Stimulated activated CD4-positive, alpha-beta T cell treated with anti-CD3 and anti-CD28 coated beads, Interleukin-4, amount 100 ng/mL, for 1 hour (primary cell): ENCODE measurements at regions not wholly inside any gene's neighbourhood (a gene's known extent, or its start where the extent isn't known, plus 50 kb on each side); places are given as distances from the start of the nearest gene placed in this dataset.
A peak's percentile ranks its signal among the peaks of the same experiment; 100 is the strongest.

Experiments used
- DNase-seq: peaks from one replicate; pipeline ENCODE4 v3.0.0-alpha.2; 2020

GRCh38 chr3:151995091-151995490 is 121.6 kb downstream of the SUCNR1 start:
- no peak for DNase-seq

GRCh38 chr3:151998744-151999143 is 125.3 kb downstream of the SUCNR1 start:
- no peak for DNase-seq

- no peak for DNase-seq
Observed at GRCh38 chr3:151999936-152000335, 126.5 kb downstream of the SUCNR1 start.

GRCh38 chr3:152011812-152012735 is 138.6 kb downstream of the SUCNR1 start:
- no peak for DNase-seq

- no peak for DNase-seq
Observed at GRCh38 chr3:152019508-152019907, 146.1 kb downstream of the SUCNR1 start.

GRCh38 chr3:152021951-152022461 is 148.6 kb downstream of the SUCNR1 start:
- DNase-seq: peak; percentile 11

- no peak for DNase-seq
Observed at GRCh38 chr3:152026033-152026556, 152.7 kb downstream of the SUCNR1 start.

GRCh38 chr3:152030320-152030719 is 156.9 kb downstream of the SUCNR1 start:
- DNase-seq: no peak

- DNase-seq: no peak
Observed at GRCh38 chr3:152031321-152031720, 157.9 kb downstream of the SUCNR1 start.

- DNase-seq: no peak
Observed at GRCh38 chr3:152037297-152037696, 163.9 kb downstream of the SUCNR1 start.

GRCh38 chr3:152037953-152038352 is 164.5 kb downstream of the SUCNR1 start:
- no peak for DNase-seq

GRCh38 chr3:152038490-152038889 is 165.0 kb downstream of the SUCNR1 start:
- DNase-seq: no peak

GRCh38 chr3:152039887-152040286 is 166.4 kb downstream of the SUCNR1 start:
- no peak for DNase-seq

GRCh38 chr3:152040319-152040718 is 166.9 kb downstream of the SUCNR1 start:
- DNase-seq: no peak

GRCh38 chr3:152043620-152044019 is 170.2 kb downstream of the SUCNR1 start:
- no peak for DNase-seq

GRCh38 chr3:152046280-152046679 is 172.8 kb downstream of the SUCNR1 start:
- no peak for DNase-seq

- no peak for DNase-seq
Observed at GRCh38 chr3:152047465-152047864, 174.0 kb downstream of the SUCNR1 start.

GRCh38 chr3:152048831-152049230 is 175.4 kb downstream of the SUCNR1 start:
- DNase-seq: no peak

- DNase-seq: no peak
Observed at GRCh38 chr3:152050903-152051302, 177.5 kb downstream of the SUCNR1 start.

- no peak for DNase-seq
Observed at GRCh38 chr3:152051501-152052404, 178.3 kb downstream of the SUCNR1 start.

GRCh38 chr3:152053866-152054265 is 180.4 kb downstream of the SUCNR1 start:
- no peak for DNase-seq

GRCh38 chr3:152054315-152054714 is 180.9 kb downstream of the SUCNR1 start:
- DNase-seq: no peak

- no peak for DNase-seq
Observed at GRCh38 chr3:152056073-152056472, 182.6 kb downstream of the SUCNR1 start.
